HG03378 (cell line): ENCODE measurements at regions not wholly inside any gene's neighbourhood (a gene's known extent, or its start where the extent isn't known, plus 50 kb on each side); places are given as distances from the start of the nearest gene placed in this dataset.

ENCODE experiments used
- ATAC-seq: cut with Tn5 transposase; IDR thresholded peaks from one replicate; pipeline ENCODE4 v1.9.1; 2021; ENCODE audit warnings: mild to moderate bottlenecking, moderate library complexity; ENCODE audit not compliant: unreplicated experiment

DNA sequence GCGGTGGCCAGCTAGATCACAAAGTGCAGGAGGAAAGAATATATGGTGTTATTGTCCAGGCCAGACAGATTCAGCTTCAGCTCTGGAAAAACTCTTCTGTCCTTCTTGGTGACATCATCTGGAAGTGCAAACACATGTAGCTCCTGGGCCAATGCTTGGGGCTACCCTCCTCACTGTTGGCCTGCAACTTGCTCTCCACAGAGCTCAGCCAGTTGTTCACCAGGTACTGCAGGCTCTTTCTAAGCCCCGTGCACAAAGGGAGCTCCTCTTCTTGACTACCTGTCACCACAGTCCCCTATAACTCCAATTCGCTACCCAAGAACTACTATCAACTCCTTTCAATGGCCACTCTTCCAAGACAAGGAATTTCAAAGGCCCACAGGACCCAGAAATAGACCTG lies 1175.9 kb upstream of the CDH9 start:
- no peak for ATAC-seq

GRCh38 chr5:28208356-28208755 lies 1170.0 kb upstream of the CDH9 start:
- ATAC-seq, result no peak

GRCh38 chr5:28190011-28190410 lies 1151.6 kb upstream of the CDH9 start:
- no peak for ATAC-seq

GRCh38 chr5:28174691-28175090 lies 1136.3 kb upstream of the CDH9 start:
- no peak for ATAC-seq

GRCh38 chr5:28165096-28165495 lies 1126.7 kb upstream of the CDH9 start:
- no peak for ATAC-seq

DNA sequence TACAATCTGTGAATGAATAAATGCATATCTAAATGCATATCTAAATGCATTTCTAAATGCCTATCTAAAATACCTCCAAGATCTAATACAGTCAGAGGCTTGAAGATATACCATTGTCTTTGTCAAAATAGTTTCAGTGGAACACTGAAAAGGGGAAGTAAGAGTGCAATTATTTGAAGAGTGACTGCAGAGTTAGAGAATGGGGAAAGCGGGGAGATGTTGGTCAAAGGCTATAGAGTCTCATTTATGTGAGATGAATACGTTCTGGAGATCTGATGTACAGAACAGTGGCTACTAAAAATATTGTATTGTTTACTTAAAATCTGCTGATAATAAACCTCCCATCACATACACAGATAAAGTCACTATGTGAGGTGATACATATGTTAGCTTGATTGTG lies 1126.2 kb upstream of the CDH9 start:
- no peak for ATAC-seq

DNA sequence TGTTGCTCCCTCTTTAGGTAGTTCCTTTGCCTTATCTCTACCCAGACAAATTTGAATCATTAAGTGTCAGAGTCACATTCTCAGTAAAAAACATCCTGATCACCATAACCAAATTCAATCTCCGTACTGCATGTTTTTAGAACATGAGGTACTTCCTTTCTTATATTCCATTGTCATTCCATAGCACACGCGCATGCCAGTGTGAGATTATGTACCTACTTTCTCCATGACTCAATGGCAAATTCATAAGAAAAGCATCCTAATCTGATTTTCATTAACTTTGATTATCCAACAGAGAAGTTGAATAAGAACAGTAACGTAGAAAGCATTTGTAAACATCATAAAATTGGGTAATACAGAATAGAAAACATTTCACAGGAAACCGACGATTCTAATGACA lies 1118.6 kb upstream of the CDH9 start:
- ATAC-seq, result no peak

- no peak for ATAC-seq
Observed at GRCh38 chr5:28143519-28143918, 1105.1 kb upstream of the CDH9 start.

DNA sequence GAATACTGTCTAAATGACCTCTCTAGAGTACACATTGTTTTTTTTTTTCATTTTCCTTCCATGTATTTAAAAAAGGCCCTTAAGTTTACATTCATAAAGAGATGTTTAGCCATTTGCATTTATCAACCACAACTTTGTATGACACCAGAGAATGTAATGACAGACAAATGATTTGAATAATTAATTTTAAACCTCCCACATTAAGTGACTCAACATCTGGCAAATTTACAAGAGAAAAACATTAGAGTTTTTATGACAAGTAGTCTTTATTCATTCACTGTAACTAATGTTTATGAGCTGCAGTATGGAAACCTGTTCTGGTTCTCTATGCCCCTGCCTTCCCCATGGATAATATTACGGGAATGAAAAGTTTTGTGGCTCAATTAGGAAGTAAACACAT lies 1093.8 kb upstream of the CDH9 start:
- ATAC-seq, result no peak

DNA sequence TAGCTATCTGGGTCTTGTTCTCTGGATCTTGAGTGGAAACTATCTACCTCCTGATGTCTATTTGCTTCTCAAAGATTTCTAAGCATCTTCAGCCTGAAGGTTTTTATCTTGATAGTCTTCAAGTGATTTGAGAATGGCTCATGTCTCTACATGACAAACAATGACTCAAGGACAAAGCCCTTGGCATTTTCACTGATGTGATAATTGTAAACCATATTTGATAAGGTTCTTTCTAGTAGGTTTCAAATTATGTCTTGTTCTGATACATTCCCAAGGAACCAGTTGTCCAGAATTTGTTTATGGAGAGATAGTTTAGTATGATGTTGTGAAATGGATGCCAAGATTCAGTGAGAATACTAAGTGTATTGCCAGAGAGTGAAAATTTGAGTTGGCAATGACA lies 1079.3 kb upstream of the CDH9 start:
- no peak for ATAC-seq

GRCh38 chr5:28117273-28117672 lies 1078.9 kb upstream of the CDH9 start:
- ATAC-seq, result no peak

DNA sequence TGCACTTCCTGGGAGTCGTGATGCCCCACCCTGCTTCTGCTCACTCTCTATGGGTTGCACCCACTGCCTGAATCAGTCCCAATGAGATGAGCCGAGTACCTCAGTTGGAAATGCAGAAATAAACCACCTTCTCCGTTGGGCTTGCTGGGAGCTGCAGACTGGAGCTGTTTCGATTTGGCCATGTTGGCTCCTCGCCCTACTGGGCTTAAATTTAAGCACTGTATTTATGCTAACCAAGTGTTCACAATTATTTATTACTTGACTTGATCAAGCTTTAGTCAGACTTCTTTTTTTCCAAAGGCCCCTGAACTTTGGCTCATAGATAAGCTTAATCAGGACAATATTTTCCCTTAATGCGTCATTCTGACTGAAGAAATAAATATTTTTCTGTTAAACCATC lies 1072.4 kb upstream of the CDH9 start:
- no peak for ATAC-seq

GRCh38 chr5:28104080-28104479 lies 1065.7 kb upstream of the CDH9 start:
- ATAC-seq, result no peak

DNA sequence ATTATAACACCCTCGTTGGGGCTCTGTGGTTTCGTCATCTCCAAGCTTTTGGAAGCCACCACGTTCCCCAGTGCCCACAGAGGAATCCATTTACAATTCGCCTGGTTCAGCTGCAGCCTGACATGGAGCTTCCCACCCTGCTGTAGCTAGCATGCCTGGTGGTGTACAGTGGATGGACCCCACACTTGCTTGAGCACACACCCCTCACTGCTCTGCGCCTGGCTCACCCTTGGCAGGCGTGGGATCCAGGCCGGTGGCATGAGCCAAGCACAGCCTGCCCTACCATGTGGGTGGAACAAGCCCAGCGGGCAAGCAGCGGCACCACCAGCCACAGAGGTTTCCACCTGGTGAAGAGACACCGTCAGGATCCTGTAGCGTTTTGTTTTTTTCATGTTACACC lies 1045.7 kb upstream of the CDH9 start:
- ATAC-seq, result no peak

DNA sequence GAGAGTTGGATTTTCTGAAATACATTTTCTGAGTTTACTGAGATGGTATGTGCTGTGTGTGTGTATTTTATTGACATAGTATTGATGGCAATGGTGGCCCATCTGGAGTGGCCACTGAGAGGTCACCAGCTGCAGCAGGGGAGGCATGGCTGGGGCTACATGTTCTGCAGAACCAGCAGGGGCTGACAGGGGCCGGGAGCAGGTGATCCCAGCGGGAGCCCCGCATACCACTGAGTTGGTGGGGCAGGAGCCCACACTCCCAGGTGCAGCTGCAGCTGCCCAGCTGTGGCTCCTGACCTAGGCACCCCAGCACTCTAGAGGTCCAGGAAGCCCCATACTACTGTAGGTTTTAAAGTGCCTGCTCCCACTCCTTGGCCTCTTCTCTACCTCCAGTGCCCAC lies 1044.2 kb upstream of the CDH9 start:
- ATAC-seq, result no peak

GRCh38 chr5:28077291-28078240 lies 1039.2 kb upstream of the CDH9 start:
- no peak for ATAC-seq

GRCh38 chr5:28066856-28067255 lies 1028.5 kb upstream of the CDH9 start:
- ATAC-seq, result no peak

DNA sequence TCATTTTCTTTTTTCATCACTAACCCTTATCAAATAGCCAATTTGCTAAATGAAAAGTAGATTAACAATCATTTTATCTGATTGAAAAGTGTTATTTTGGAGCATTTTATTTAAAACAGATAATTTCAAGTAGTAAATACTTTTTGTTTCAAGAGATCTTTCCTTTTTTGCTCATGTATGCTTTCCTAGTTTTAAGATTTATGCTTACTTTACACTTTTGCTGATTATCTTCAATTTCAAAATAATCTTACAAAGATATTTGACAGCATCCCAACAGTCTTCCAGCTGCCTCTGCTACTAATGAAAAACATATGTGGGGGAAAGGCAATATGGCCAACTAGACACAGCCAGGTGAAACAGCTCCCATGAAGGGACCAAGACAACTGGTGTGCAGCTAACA lies 1027.3 kb upstream of the CDH9 start:
- no peak for ATAC-seq

DNA sequence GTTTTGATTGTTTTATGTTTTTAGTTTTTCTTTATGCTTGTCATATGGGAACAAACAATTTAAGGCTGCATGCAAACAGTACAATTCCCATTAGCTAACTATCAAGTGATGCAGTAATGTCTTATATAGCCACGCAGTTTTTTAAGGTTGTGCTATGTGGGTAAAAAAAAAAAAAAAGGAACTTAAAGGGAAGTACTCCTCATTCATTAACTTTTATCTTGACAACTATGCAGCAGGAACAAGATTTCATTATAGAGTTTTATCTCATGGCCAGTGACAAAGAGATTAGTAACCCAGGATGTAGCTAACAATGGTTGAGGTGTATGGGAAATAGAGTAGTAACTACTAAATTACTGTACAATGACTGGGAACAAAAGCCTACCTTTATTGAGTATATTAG lies 1008.2 kb upstream of the CDH9 start:
- ATAC-seq, result no peak

- ATAC-seq, result no peak
Observed at GRCh38 chr5:28027851-28028250, 989.5 kb upstream of the CDH9 start.

- ATAC-seq, result no peak
Observed at GRCh38 chr5:28017178-28017577, 978.8 kb upstream of the CDH9 start.

GRCh38 chr5:28014779-28015178 lies 976.4 kb upstream of the CDH9 start:
- ATAC-seq, result no peak

DNA sequence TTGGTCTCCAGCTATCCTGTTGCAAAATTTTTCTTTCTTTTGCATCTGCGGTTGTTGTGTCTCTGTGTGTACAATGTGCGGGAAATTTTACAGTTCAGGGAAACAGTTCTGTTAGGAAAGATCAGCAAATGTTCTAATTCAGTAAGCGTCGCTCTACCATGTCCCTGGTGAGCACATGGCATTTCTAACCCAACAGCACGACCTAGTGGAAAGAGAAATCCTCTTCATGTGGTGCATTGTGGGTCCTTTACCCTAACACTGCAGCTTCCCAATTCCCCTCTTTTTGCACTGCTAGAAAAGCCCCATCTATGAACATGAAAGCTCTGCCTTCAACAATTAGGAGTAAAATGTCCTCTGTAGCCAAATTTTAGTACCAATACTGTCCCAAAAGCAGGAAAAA lies 974.2 kb upstream of the CDH9 start:
- no peak for ATAC-seq
